C1 segment of cervical spinal cord (tissue), 14 donors: ENCODE measurements at regions not wholly inside any gene's neighbourhood (a gene's known extent, or its start where the extent isn't known, plus 50 kb on each side); places are given as distances from the start of the nearest gene placed in this dataset.
"Not testable (repeated sequence)": the region's sequence is repeated elsewhere in the genome, so short reads cannot be mapped to it uniquely, and the experiment has no call there.

Experiments used
- DNase-seq, 14 donors: peaks; one replicate each; lab custom pipeline; 2025; lab: John Stamatoyannopoulos, UW

GRCh38 chr6:126807876-126808275 lies 310.6 kb upstream of the RSPO3 start:
- DNase-seq, result no peak

- no peak for DNase-seq
Observed at GRCh38 chr6:126811321-126811720, 307.1 kb upstream of the RSPO3 start.

DNA sequence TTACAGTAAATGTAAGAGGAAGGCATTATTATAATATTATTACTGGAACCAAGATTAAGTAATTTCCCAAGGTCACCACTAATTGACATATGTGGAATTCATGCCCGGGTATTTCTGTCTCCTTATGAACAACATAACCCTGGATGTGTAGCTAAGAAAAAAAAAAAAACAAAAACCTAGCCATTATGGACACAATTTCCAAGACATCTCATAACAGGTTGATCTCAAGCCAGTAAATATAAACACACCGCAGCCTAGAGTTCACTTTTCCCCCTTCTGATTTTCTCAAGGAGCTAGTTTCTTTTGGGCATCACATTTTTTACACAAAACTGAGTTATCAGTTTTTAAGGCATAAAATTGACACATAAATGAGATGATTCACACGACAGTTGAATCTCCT lies 306.5 kb upstream of the RSPO3 start:
- DNase-seq, result no peak

GRCh38 chr6:126812651-126813050 lies 305.8 kb upstream of the RSPO3 start:
- no peak for DNase-seq

DNA sequence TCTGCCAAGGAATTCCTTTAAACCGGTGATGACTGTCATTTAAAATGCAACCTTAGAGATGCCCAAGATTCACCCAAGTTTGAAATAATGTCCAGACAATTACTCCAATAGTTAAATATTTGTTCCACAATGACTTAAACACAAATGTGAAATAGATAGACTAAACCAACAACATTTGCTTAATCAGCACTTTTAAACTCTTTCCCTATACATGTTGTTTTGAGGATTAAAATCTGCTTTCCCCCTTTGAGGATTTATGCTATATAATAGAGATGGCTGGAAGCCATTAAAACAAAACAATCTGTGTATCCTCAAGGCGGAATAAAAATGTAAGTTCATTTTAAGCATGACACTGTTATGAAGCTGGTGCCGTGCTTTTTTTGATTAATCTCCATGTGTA lies 297.8 kb upstream of the RSPO3 start:
- DNase-seq, result no peak

GRCh38 chr6:126821706-126822105 lies 296.8 kb upstream of the RSPO3 start:
- no peak for DNase-seq

DNA sequence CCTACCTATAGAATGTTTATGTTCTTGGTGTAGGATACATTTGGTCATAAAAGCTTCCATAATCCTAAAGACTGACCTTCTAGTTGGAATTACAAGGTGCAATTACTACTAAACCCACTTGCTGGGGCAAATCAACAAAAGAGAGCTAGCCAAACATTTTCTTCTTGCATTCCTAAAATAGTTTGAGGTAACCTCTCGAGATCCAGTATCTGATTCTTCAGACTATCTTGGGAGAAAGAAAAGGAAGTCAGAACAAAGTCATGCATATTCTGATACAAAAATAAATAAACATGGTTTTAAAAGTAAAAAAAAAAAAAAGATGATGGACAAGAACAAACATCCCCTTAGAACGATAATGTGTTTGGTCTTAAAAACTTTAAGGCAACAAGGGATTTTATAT lies 294.2 kb upstream of the RSPO3 start:
- DNase-seq, result no peak

DNA sequence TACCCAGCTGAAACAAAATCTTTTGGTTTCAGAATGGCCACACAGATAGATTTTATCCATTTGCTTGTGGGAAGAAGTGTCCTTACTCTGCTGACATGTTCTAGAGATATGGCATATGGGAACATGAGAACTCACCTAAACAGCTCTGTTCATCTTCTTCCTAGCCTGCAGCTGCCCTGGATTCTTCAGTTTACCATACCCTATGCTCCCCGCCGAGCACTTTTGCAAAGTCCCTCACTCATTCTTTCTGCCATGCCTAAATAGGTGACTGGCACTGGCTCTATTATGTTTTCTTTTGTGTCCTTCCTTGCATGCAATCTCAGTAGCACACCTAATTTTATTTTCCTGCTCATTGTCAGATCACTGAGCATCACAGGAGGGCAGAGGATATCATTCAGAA lies 293.7 kb upstream of the RSPO3 start:
- DNase-seq, result no peak

- no peak for DNase-seq
Observed at GRCh38 chr6:126826166-126826714, 292.2 kb upstream of the RSPO3 start.

GRCh38 chr6:126831461-126831860 lies 287.0 kb upstream of the RSPO3 start:
- DNase-seq, result no peak

GRCh38 chr6:126842769-126843168 lies 275.7 kb upstream of the RSPO3 start:
- no peak for DNase-seq

DNA sequence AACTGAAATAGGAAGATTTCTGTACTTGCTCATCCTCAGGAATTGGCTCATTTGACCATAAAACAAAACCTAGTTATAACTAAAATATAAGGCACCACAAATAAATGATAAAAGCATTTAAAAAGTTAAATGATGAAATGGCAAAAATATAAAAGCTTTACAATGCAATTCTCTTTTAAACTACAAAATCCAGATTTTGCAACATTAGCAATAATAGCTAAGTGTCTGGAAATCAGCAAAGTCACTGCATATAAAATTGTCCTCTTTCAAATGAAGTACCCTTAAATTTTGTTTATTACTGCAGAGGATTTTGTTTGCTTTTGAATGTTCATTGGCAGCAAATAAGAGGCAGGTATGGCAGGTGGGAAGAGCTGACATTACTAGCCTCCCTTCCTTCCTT lies 270.4 kb upstream of the RSPO3 start:
- DNase-seq, result no peak

DNA sequence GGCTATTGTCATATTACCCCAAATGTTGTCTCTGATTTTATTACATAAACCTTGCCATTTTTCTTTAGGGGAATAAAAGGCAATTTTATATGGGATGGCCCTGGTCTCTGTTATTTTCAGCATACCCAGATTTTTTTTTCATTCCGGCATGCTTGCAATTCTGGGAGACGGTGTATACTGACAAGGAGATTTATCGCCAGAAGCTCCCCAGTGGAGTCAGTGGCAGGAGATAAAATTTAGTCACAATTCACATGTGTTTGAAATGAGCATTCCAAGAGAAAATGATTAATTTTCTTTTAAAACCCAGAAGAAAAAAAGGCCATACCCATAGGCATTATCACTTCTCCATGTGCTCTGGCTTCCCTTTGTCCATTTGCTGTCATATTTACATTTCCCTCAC lies 250.8 kb upstream of the RSPO3 start:
- no peak for DNase-seq

- no peak for DNase-seq
Observed at GRCh38 chr6:126873351-126873750, 245.1 kb upstream of the RSPO3 start.

- DNase-seq, result no peak
Observed at GRCh38 chr6:126873791-126874190, 244.7 kb upstream of the RSPO3 start.

DNA sequence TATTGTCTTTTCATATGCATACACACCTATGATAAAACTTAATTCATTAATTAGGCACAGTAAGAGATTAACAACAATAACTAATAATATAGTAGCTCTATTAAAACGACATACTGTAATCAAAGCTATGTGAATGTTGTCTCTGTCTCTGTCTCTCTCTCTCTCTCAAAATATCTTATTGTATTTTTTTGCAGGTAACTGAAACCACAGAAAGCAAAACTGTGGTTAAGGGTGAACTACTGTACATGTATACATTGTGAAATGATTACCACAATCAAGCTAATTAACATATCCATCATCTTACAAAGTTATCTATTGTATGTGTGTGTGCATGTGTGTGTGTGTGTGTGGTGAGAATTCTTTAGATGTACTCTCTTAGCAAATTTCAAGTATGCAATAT lies 242.0 kb upstream of the RSPO3 start:
- no peak for DNase-seq

DNA sequence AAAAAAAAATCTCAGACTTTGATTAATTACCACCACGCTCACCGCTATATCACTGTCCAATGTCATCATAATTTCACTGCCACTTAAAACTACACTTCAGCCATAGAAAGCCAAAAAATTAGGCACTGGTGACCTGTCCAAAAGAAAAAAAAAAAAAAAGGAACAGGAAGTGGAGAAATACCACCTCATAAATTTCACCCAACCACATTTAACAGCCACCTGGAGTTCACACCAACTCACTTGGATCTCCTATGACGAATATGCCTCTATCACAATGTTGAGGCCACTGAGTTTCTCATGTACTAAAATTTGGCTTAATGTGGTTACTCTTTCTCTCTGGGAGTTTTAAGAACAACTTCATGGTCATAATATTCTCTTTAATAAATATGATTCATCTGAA lies 237.5 kb upstream of the RSPO3 start:
- DNase-seq, result no peak

GRCh38 chr6:126886106-126886505 lies 232.4 kb upstream of the RSPO3 start:
- no peak for DNase-seq

DNA sequence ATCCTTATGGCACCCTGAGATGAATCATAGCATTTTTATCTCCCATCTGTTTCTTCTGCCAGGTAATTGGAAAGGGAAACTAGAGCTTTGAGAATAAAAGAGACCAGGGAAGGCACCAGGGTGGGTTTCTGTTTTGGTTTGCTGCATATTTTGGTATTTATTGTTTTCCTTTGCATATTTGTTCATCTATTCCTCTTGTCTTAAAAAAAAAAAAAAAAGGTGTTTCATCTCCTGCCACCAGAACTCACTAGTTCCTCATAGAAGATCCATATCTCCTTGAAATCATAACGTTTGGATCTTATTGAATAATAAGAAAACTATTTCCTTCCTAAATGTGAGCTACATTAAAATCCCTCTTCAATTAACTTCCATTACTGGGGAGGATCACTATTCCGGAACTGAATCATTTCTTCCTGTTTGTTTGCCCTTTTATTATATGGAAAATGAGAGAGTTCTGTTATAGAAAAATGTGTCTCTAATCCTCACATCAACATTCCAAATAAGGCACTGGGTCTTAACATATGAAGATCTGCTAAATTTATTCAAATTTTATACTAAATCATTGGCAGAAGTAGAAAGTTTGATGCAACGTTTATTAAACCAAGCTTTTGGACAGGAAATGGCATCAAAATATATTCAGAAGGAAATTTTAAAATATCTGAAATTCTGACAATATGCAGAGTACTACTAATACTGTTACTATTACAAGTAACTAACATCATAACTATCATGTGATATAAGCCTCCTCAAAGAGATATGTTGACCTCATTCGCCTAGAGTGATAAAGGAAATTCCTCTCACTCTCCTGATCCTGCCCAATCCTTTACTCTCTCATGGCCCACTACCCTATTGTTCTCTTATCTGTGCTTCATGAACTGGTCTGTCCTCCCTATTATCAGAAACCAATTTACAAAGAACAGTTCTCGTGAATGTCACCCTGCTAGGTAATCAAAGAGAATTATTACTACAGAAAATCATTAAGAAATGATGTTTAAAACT lies 229.4 kb upstream of the RSPO3 start:
- no peak for DNase-seq

DNA sequence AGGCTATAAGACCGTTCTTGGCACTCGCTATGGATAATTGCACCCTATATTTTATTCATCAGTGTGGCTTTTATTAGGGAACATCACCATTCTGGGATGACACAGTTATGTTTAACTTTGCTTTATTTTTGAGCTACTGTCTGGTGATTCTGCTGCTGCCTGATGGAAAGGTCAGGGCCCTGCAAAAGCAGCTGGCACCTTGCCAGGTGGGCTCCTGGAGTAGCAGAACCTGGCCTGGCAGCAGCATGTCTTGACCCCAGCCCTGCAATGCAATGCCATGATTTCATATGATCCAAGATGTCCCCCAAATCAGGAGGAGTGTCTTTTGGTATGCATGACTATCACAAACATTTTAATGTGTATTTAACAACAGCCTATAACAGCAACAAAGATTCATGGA lies 228.4 kb upstream of the RSPO3 start:
- DNase-seq, result no peak

DNA sequence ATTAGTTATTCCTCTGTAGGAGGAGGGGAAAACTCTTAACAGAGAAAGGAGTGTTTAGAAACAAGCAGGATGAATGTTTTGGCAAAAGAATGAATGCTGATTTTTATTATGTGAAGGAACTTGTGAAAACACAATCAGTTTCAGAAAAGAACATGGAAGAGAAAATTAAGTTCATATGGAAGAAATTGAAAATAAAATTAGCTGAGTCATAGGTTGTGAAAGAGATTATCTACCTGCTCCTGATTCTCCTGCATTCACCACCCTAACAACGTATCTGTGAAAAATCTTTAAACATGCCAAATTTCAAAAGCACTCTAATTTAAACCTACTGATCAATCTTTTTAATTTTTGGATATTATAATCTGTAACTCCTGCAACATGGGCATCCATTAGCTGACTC lies 227.3 kb upstream of the RSPO3 start:
- DNase-seq, result no peak

- not testable (repeated sequence) for DNase-seq
Observed at GRCh38 chr6:126892869-126893268, 225.6 kb upstream of the RSPO3 start.

GRCh38 chr6:126897758-126898157 lies 220.7 kb upstream of the RSPO3 start:
- no peak for DNase-seq
